HG03521 (cell line): ENCODE measurements at regions not wholly inside any gene's neighbourhood (a gene's known extent, or its start where the extent isn't known, plus 50 kb on each side); places are given as distances from the start of the nearest gene placed in this dataset.

Experiments used
- ATAC-seq: cut with Tn5 transposase; IDR thresholded peaks from one replicate; pipeline ENCODE4 v1.9.1; 2021; ENCODE audit warnings: mild to moderate bottlenecking, moderate library complexity; ENCODE audit not compliant: unreplicated experiment

- ATAC-seq: no peak
Measured at GRCh38 chr3:147989344-147989743, 580.2 kb downstream of the ZIC1 start.

- no peak for ATAC-seq
Measured at GRCh38 chr3:148002705-148003205, 593.6 kb downstream of the ZIC1 start.

DNA sequence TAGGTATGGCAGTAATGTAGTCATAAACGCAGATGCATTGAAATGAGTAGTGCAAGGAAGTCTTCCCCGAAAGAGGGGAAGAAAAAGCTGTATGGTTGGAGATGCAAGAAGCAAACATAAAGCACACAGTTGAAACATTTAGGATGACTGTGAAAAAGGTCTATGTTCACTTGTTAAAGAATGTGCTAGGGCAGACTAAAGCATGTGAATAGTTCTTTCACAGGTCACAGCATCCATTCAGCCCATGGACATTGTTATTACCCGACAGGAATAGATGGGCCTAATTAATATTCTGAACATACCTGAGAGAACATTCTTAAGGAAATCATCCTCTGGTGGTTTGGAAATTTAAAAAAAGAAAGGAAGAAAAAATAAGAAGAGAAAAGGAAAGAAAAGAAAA lies 595.2 kb downstream of the ZIC1 start:
- ATAC-seq: no peak

DNA sequence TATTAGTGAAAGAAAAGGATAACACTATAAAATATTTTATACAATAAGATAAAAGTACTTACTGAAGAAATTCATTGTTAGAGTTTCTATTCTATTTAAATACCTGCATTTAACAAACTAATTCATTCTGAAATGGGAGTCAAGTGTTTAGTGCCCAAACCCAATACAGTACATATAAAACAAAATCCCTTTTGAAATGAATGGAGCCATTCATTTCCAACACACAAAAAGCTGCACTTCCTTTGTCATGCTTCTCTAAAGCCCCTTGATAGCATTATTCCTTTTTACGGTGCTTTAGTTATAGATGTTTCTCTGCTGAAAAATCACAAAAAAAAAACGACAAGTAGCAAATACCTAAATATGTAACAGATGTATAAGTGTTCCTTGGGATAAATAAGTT lies 596.3 kb downstream of the ZIC1 start:
- no peak for ATAC-seq

DNA sequence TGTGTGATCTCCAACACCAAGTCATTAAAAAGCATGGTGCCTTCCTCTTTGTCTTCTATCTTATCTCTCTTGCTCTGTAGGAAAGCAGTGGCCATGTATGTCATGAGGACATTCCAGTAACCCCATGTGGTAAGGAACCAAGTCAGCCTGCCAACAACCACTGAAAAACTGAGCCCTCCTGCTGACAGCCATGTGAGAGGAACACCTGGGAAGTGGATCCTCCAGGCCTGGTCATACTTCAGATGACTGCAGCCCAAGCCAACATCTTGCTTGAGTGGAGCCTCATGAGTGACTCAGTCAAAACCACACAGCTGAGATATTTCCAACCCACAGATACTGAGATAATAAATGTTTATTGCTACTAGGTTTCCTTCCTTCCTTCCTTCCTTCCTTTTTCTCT lies 597.3 kb downstream of the ZIC1 start:
- no peak for ATAC-seq

DNA sequence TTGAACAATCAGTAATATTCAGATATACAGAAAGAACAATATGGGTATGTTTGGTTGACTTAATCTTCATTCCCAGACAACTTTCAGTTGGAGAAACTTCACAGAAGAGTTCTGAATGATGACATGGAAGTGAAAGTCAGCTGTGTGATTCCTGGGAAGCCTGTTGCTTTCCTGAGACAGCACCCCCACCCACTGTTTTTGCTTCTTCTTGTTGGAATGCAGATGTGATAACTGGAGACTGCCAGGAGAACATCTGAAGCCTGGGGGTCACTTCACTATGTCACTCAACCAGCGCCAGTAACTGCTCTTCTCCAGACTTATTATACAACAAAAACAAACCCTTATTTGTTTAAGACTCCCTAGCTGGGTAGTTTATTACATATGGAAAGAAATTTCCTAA lies 599.4 kb downstream of the ZIC1 start:
- no peak for ATAC-seq

- no peak for ATAC-seq
Measured at GRCh38 chr3:148020861-148021260, 611.7 kb downstream of the ZIC1 start.

DNA sequence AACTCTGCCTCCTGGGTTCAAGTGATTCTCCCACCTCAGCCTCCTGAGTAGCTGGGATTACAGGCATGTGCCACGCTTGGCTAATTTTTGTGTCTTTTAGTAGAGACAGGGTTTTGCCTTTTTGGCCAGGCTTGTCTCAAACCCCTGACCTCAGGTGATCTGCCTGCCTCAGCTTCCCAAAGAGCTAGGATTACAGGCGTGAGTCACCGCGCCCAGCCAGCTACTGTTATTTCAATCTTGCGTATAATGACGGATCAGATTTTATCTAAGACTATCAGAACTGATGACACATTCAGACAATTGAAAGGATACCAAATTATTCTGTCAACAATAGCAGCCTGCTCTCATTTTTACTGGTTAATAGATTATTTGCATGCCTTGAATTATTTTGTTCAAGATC lies 612.2 kb downstream of the ZIC1 start:
- no peak for ATAC-seq

DNA sequence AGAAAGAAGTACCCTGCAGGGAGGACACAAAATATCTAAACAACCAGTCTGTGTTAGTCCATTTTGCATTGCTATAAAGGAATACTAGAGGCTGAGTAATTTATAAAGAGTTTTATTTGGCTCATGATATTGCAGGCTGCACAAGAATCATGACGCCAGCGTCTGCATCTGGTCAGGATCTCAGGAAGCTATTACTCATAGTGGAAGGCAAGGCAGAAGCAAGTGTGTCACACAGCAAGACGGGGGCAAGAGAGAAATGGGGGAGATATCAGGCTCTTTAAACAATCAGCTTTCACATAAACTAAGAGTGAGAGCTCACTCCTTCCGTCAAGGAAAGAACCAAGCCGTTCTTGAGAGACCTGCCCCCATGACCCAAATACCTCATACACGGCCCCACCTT lies 614.8 kb downstream of the ZIC1 start:
- no peak for ATAC-seq

DNA sequence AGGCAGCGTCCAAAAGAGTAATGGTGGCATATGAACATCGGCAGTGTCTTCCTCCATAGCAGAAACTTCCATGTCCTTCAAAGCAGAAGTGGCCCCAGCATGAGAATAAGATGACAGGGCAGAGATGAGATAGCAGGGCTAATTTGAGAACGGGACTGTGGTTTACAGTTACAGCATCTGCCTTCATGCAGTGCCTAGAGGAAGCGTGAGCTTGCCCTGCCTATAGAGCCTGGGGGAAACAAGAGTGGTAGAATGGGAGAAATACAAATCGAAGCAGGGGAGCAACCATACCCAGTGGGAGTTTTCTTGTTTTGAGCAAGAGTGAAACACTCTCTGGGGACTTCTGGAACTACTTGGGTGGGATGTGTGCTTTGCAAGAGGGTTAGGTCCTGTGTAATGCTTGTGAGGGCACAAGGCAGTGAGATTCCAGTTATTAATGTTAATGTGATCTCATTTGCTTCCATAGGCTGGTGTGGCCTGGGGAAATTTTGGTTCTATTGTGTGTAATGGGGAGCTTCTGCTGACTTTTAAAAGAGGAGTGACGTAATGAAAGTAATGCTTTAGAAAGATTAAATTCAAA lies 616.9 kb downstream of the ZIC1 start:
- ATAC-seq: no peak

GRCh38 chr3:148030975-148031374 lies 621.8 kb downstream of the ZIC1 start:
- no peak for ATAC-seq

GRCh38 chr3:148034353-148034752 lies 625.2 kb downstream of the ZIC1 start:
- ATAC-seq: no peak

DNA sequence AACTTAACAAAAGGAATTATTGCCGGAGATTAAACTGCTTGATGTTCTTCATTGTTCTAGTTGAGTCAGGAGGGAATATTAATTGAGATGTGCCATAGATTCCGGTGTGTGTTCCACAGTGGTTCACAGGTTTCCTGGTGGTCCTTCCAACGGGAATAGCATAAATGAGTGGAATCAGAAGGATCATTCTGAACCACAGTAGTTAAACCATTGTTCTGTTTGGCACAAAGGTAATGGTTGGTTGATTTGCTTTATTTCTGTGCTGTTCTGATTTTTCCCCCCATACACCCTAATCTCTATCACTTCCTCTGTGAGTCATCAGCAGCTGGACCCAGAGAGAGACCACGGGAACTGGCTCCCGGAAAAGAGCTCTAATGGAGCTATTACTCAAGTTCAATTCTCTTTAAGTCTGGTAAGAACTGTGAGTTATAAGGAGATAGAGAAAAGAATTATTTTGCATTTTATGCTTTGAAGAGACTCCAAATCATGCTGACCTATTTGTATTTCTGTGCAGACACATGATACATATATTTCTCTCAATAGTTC lies 627.2 kb downstream of the ZIC1 start:
- no peak for ATAC-seq

DNA sequence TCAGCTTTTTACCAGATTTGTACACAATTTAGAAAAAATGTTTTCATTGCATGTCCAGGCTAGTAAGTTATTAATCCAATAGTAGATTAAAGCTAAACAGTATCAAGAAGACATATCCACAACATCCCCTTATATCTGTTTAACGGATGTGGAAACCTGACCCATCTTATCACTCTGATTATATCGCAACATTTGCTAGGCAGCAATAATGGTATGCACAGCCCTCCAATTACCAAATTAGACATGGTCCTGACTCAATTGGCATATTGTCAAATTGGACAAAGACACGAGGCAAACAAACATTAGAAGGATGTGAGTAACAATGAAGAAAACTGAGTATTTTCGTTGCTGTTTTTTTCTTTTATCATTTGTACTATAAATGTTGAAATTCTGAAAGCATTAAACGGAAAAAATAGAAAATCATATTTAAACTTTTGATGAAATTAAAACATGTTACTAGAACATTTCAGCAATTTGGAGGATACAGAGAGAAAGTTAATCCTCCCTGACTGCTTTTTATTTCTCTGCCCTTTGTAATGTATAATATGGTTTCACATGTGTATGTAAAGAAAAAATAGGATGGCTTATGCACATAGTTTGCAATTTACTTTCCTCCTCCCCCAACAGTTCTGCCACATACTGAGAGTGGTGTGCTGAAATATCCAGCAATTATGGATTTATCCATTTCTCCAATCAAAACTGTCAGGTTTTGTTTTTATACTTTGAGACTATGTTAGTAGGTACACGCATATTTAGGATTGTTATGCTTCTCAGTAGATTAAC lies 633.7 kb downstream of the ZIC1 start:
- ATAC-seq: no peak

DNA sequence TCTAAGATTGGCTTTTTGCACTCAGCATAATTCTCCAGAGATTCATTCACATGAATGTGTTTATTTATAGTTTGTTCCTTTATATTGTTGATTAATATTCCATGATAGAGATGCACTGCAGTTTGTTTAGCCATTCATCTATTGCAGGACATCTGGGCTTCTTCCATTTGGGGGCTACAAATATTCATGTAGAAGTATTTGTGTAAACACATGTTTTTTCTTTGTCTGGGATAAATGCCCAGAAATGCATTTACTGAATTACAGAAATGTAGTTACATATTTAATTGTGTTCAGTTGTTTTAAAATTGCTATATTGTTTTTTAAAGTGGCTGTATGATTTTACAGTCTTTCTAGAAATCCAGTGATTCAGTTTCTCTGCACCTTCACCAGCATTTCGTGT lies 635.0 kb downstream of the ZIC1 start:
- ATAC-seq: no peak

DNA sequence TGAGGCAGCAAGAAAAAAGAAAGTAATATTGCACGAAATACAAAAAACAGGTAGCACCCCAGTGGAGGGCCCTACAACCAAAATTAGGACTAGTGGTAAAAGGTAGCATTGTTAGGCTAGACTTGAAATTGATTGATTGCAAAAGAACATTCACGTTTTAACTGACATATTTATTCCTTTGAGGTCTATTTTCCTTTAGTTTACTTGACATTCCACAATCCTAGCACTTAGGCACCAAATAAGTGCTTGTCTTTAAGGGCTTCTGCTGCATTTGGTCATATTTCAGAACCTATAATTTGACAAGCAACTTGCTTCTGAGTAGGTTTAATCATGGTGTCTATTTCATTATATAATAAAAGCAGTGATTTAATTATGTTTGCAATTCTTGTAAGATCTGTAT lies 642.7 kb upstream of the AGTR1 start:
- no peak for ATAC-seq

GRCh38 chr3:148062590-148062989 lies 635.1 kb upstream of the AGTR1 start:
- ATAC-seq: no peak

GRCh38 chr3:148066802-148067201 lies 630.9 kb upstream of the AGTR1 start:
- no peak for ATAC-seq

GRCh38 chr3:148068466-148068865 lies 629.2 kb upstream of the AGTR1 start:
- ATAC-seq: no peak

- ATAC-seq: no peak
Measured at GRCh38 chr3:148070041-148070440, 627.7 kb upstream of the AGTR1 start.

DNA sequence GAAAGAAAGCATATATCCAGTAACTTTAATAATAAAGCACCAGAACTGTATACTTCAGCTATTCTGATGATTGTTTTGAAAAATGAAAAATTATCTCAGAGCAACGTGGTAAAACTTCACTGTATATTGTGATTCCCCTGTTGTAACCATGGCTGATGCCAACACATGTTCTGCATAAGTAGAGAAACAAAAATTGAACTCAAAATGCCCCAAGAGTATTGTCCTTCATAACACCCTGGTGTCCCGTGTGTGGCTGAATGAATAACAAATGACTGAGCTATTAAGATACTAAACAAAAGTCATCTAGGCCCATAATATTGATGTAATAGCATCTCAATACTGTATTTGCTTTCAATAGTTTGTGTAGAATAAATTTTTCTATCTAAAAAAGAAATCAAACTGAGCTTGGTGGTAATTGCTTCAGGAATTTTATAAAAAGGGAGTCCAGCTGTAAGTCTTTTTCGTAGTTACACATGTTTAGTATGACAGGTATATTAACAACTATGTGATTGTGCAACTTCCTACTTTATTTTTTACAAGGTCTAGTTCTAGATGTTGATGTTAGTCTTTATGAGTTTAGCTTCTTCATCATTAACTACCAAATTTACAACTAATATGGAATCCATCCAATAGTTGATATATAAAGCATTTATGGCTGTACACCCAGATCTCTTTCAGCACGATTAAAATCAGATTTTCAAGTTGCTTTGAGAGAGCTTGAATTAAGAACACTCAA lies 623.8 kb upstream of the AGTR1 start:
- no peak for ATAC-seq

- ATAC-seq: no peak
Measured at GRCh38 chr3:148074946-148075345, 622.8 kb upstream of the AGTR1 start.
